ENCODE measurements at regions not wholly inside any gene's neighbourhood (a gene's known extent, or its start where the extent isn't known, plus 50 kb on each side); places are given as distances from the start of the nearest gene placed in this dataset.

DNA sequence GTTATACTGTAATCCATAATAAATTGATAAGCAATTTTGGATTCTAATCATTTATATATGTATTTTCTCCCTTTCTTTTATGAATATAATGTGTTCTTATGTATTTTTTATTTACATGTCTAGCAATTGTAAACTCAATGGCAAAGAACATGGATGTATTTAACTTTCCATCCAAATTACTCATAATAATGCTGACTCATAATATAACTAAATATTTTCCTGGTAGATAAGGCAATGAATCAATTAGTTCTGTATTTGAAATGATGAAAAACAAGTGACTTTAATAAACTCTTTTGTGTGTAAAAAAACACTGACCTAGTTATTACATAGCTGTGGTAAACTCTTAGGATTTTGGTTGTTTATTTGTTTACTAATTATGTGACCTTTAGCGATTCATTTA, 211.2 kb downstream of the DTHD1 start:
- TF ChIP-seq, protein P1, sequence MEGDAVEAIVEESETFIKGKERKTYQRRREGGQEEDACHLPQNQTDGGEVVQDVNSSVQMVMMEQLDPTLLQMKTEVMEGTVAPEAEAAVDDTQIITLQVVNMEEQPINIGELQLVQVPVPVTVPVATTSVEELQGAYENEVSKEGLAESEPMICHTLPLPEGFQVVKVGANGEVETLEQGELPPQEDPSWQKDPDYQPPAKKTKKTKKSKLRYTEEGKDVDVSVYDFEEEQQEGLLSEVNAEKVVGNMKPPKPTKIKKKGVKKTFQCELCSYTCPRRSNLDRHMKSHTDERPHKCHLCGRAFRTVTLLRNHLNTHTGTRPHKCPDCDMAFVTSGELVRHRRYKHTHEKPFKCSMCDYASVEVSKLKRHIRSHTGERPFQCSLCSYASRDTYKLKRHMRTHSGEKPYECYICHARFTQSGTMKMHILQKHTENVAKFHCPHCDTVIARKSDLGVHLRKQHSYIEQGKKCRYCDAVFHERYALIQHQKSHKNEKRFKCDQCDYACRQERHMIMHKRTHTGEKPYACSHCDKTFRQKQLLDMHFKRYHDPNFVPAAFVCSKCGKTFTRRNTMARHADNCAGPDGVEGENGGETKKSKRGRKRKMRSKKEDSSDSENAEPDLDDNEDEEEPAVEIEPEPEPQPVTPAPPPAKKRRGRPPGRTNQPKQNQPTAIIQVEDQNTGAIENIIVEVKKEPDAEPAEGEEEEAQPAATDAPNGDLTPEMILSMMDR (IDR thresholded peaks at IDR 0.05; ENCODE audit: borderline replicate concordance, extremely low read depth, low read length, poor library complexity, severe bottlenecking), result no peak
- TF ChIP-seq EZH2 (IDR thresholded peaks at IDR 0.05; ENCODE audit: borderline replicate concordance, low read depth, low read length, severe bottlenecking), result no peak
